ENCODE measurements at regions not wholly inside any gene's neighbourhood (a gene's known extent, or its start where the extent isn't known, plus 50 kb on each side); places are given as distances from the start of the nearest gene placed in this dataset.

DNA sequence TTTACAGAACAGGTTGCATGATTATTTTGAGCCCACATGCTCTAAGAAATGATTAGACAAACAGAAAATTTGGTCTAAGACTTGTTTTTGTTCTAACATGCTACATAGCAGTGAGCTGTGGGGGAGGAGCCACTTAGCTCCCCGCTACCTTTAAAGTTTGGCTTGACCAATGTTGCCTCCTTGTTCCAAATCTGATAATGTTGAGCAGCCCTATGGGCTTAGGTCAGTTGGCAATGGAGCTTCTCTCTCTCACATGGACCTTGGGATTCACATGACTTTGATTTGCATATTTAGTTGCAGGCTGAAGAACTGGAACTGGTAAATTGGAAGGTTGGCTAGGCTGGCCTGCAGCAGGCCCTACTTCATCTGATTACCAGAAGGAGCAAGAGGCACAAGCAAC is 116.4 kb downstream of the EBLN2 start:
- Histone ChIP-seq H3K27me3 (ENCODE audit: control insufficient read depth in 3 of 3, insufficient read depth in 3 of 3, low read length in 2 of 3) (peaks cover 0 to 3% (median 0%) of the 10 kb centered on the region in 3 donors), H3K9me3 (ENCODE audit: control insufficient read depth in 4 of 4, insufficient read depth in 3 of 4, low read length in 3 of 4) (peaks cover 0 to 7% (median 0%) of the 10 kb centered on the region in 4 donors), H3K4me3 (no peak overlapping the region), H3K27ac (ENCODE audit: low read depth in 1 of 2, low read length in 1 of 2) (no peak overlapping the region), H3K4me1 (ENCODE audit: control insufficient read depth in 5 of 5, insufficient read depth in 5 of 5, low read length in 5 of 5) (no peaks in the 10 kb centered on the region), H3K9ac (ENCODE audit: insufficient read depth in 1 of 2, low read length in 2 of 2) (no peak overlapping the region), H3K36me3 (ENCODE audit: control insufficient read depth in 4 of 4, insufficient read depth in 4 of 4, low read length in 4 of 4) (no peaks in the 10 kb centered on the region)
- no peak for ATAC-seq (ENCODE audit: insufficient read depth, low FRiP score)
- 94 to 97% methylated on average over 1 of the region's 1 CpG for WGBS, 2 donors
- TF ChIP-seq CTCF (IDR thresholded peaks at IDR 0.05; ENCODE audit: control extremely low read depth, extremely low read depth), result no peak
- no peak for DNase-seq

GRCh38 chr3:73179601-73180000 is 118.1 kb downstream of the EBLN2 start:
- DNase-seq, result no peak
- Histone ChIP-seq H3K4me1 (ENCODE audit: control insufficient read depth in 5 of 5, insufficient read depth in 5 of 5, low read length in 5 of 5) (no peaks in the 10 kb centered on the region), H3K9ac (ENCODE audit: insufficient read depth in 1 of 2, low read length in 2 of 2) (no peak overlapping the region), H3K27me3 (ENCODE audit: control insufficient read depth in 3 of 3, insufficient read depth in 3 of 3, low read length in 2 of 3) (peaks cover 0 to 3% (median 0%) of the 10 kb centered on the region in 3 donors), H3K4me3 (no peak overlapping the region), H3K9me3 (ENCODE audit: control insufficient read depth in 4 of 4, insufficient read depth in 3 of 4, low read length in 3 of 4) (peaks cover 0 to 5% (median 0%) of the 10 kb centered on the region in 4 donors), H3K36me3 (ENCODE audit: control insufficient read depth in 4 of 4, insufficient read depth in 4 of 4, low read length in 4 of 4) (no peaks in the 10 kb centered on the region), H3K27ac (ENCODE audit: low read depth in 1 of 2, low read length in 1 of 2) (no peak overlapping the region)
- ATAC-seq (ENCODE audit: insufficient read depth, low FRiP score), result no peak
- no peak for TF ChIP-seq CTCF (IDR thresholded peaks at IDR 0.05; ENCODE audit: control extremely low read depth, extremely low read depth)
- WGBS, 2 donors, result 93 to 94% methylated on average over 4 of the region's 4 CpGs

- H3K27ac ChIP-seq (ENCODE audit: low read depth in 1 of 2, low read length in 1 of 2), result no peak overlapping the region
- no peak overlapping the region for H3K9ac ChIP-seq (ENCODE audit: insufficient read depth in 1 of 2, low read length in 2 of 2)
- H3K4me1 ChIP-seq (ENCODE audit: control insufficient read depth in 5 of 5, insufficient read depth in 5 of 5, low read length in 5 of 5), result no peaks in the 10 kb centered on the region
- ATAC-seq (ENCODE audit: insufficient read depth, low FRiP score), result no peak
- WGBS, 2 donors, result 94 to 100% methylated on average over 1 of the region's 1 CpG
- H3K27me3 ChIP-seq (ENCODE audit: control insufficient read depth in 3 of 3, insufficient read depth in 3 of 3, low read length in 2 of 3), result no peaks in the 10 kb centered on the region
- no peak overlapping the region for H3K4me3 ChIP-seq
- no peak for TF ChIP-seq CTCF (IDR thresholded peaks at IDR 0.05; ENCODE audit: control extremely low read depth, extremely low read depth)
- H3K36me3 ChIP-seq (ENCODE audit: control insufficient read depth in 4 of 4, insufficient read depth in 4 of 4, low read length in 4 of 4), result no peaks in the 10 kb centered on the region
- no peaks in the 10 kb centered on the region for H3K9me3 ChIP-seq (ENCODE audit: control insufficient read depth in 4 of 4, insufficient read depth in 3 of 4, low read length in 3 of 4)
- DNase-seq, result no peak
Observed at GRCh38 chr3:73186741-73187140, 125.3 kb downstream of the EBLN2 start.

GRCh38 chr3:73187328-73187727 is 125.9 kb downstream of the EBLN2 start:
- no peak overlapping the region for H3K4me3 ChIP-seq
- no peaks in the 10 kb centered on the region for H3K27me3 ChIP-seq (ENCODE audit: control insufficient read depth in 3 of 3, insufficient read depth in 3 of 3, low read length in 2 of 3)
- H3K9ac ChIP-seq (ENCODE audit: insufficient read depth in 1 of 2, low read length in 2 of 2), result no peak overlapping the region
- ATAC-seq (ENCODE audit: insufficient read depth, low FRiP score), result no peak
- H3K27ac ChIP-seq (ENCODE audit: low read depth in 1 of 2, low read length in 1 of 2), result no peak overlapping the region
- no peak for TF ChIP-seq CTCF (IDR thresholded peaks at IDR 0.05; ENCODE audit: control extremely low read depth, extremely low read depth)
- WGBS, 2 donors, result 41 to 58% methylated on average over 5 of the region's 5 CpGs
- no peak for DNase-seq
- no peaks in the 10 kb centered on the region for H3K4me1 ChIP-seq (ENCODE audit: control insufficient read depth in 5 of 5, insufficient read depth in 5 of 5, low read length in 5 of 5)
- H3K36me3 ChIP-seq (ENCODE audit: control insufficient read depth in 4 of 4, insufficient read depth in 4 of 4, low read length in 4 of 4), result no peaks in the 10 kb centered on the region
- no peaks in the 10 kb centered on the region for H3K9me3 ChIP-seq (ENCODE audit: control insufficient read depth in 4 of 4, insufficient read depth in 3 of 4, low read length in 3 of 4)

All from lung (tissue), 11 donors.